ENCODE measurements at regions not wholly inside any gene's neighbourhood (a gene's known extent, or its start where the extent isn't known, plus 50 kb on each side); places are given as distances from the start of the nearest gene placed in this dataset.
"Not testable (repeated sequence)": the region's sequence is repeated elsewhere in the genome, so short reads cannot be mapped to it uniquely, and the experiment has no call there.

- no peak for DNase-seq (ENCODE audit: low read depth)
Observed at GRCh38 chr6:5896476-5897200, 110.1 kb downstream of the NRN1 start.

GRCh38 chr6:5894357-5894756, 112.4 kb downstream of the NRN1 start:
- no peak for DNase-seq (ENCODE audit: low read depth)

GRCh38 chr6:5893295-5893694, 113.4 kb downstream of the NRN1 start:
- no peak for DNase-seq (ENCODE audit: low read depth)

- no peak for DNase-seq (ENCODE audit: low read depth)
Observed at GRCh38 chr6:5892669-5893068, 114.1 kb downstream of the NRN1 start.

- DNase-seq (ENCODE audit: low read depth) = no peak
Observed at GRCh38 chr6:5878792-5879191, 127.9 kb downstream of the NRN1 start.

- no peak for DNase-seq (ENCODE audit: low read depth)
Observed at GRCh38 chr6:5876076-5876475, 130.6 kb downstream of the NRN1 start.

GRCh38 chr6:5873976-5874375, 132.7 kb downstream of the NRN1 start:
- not testable (repeated sequence) for DNase-seq (ENCODE audit: low read depth)

- DNase-seq (ENCODE audit: low read depth) = no peak
Observed at GRCh38 chr6:5871296-5871695, 135.4 kb downstream of the NRN1 start.

- DNase-seq (ENCODE audit: low read depth) = no peak
Observed at GRCh38 chr6:5869676-5870075, 137.0 kb downstream of the NRN1 start.

- DNase-seq (ENCODE audit: low read depth) = no peak
Observed at GRCh38 chr6:5869261-5869660, 137.5 kb downstream of the NRN1 start.

- DNase-seq (ENCODE audit: low read depth) = no peak
Observed at GRCh38 chr6:5866547-5867051, 140.1 kb downstream of the NRN1 start.

- DNase-seq (ENCODE audit: low read depth) = no peak
Observed at GRCh38 chr6:5865506-5866031, 141.2 kb downstream of the NRN1 start.

GRCh38 chr6:5860849-5861248, 145.9 kb downstream of the NRN1 start:
- no peak for DNase-seq (ENCODE audit: low read depth)

- no peak for DNase-seq (ENCODE audit: low read depth)
Observed at GRCh38 chr6:5855787-5856470, 150.8 kb downstream of the NRN1 start.

- DNase-seq (ENCODE audit: low read depth) = no peak
Observed at GRCh38 chr6:5854899-5855298, 151.8 kb downstream of the NRN1 start.

GRCh38 chr6:5851261-5851757, 155.4 kb downstream of the NRN1 start:
- DNase-seq (ENCODE audit: low read depth) = peak; percentile 47

GRCh38 chr6:5850848-5851255, 155.9 kb downstream of the NRN1 start:
- no peak for DNase-seq (ENCODE audit: low read depth)

GRCh38 chr6:5846889-5847288, 159.8 kb downstream of the NRN1 start:
- DNase-seq (ENCODE audit: low read depth) = no peak

GRCh38 chr6:5846335-5846734, 160.4 kb downstream of the NRN1 start:
- no peak for DNase-seq (ENCODE audit: low read depth)

- no peak for DNase-seq (ENCODE audit: low read depth)
Observed at GRCh38 chr6:5843078-5843477, 163.6 kb downstream of the NRN1 start.

- no peak for DNase-seq (ENCODE audit: low read depth)
Observed at GRCh38 chr6:5840734-5841390, 165.9 kb downstream of the NRN1 start.

- DNase-seq (ENCODE audit: low read depth) = no peak
Observed at GRCh38 chr6:5838656-5839396, 167.9 kb downstream of the NRN1 start.

Data from stimulated activated CD8-positive, alpha-beta memory T cell treated with anti-CD3 and anti-CD28 coated beads, Interleukin-15, amount 100 ng/mL, for 24 hours (primary cell).